GM21447 (cell line): ENCODE measurements at regions not wholly inside any gene's neighbourhood (a gene's known extent, or its start where the extent isn't known, plus 50 kb on each side); places are given as distances from the start of the nearest gene placed in this dataset.
A peak's percentile ranks its signal among the peaks of the same experiment; 100 is the strongest.

Experiments used
- ATAC-seq: cut with Tn5 transposase; IDR thresholded peaks from one replicate; pipeline ENCODE4 v1.9.1; 2021; ENCODE audit not compliant: unreplicated experiment

DNA sequence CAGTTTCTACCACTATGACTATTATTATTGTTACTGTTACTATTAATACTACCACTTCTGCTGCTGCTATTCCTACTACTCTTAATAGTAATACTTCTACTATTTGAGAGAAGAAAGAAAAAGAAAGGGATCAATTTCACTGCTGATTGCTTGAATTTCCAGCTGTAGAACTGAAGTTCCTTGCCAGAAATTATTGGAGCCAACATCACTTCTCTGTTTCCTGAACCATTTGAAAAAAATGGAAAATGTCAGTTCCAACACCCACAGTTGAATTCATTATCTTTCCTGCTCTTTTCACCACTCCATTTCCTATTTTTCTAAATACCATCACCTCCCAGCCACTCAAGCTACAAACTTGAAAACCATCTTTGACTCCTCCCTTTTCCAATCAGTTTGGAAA lies 54.1 kb upstream of the PIK3C2G start:
- ATAC-seq, result no peak

DNA sequence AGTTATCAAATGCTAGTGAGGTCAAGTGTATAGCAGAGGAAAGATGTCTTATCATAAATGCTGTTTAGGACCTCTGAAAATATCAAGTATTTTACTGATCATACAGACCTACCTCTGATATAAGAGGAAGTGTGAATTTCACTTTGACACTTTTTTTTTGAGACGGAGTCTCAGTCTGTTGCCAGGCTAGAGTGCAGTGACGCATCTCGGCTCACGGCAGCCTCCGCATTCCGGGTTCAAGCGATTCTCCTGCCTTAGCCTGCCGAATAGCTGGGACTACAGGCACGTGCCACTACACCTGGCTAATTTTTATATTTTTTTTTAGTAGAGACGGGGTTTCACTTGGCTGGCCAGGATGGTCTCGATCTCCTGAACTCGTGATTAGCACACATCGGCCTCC lies 55.1 kb upstream of the PIK3C2G start:
- ATAC-seq, result no peak

DNA sequence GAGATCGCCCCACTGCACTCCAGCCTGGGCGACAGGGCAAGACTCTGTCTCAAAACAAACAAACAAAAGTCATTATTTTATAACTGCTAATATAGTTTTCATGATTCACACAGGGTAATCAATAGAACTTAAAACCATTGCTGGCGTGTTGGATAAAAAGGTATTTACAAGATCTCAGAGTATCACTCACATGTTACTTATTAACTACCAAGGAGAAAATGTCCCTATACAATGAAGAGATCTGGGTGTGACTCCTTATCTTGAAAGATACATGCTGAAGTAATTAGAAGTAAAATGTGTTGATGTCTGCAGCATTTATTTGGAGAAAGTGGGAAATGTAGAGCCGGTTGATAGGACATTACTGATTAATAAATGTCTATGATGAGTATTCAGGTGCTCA lies 57.3 kb upstream of the PIK3C2G start:
- ATAC-seq, result no peak

DNA sequence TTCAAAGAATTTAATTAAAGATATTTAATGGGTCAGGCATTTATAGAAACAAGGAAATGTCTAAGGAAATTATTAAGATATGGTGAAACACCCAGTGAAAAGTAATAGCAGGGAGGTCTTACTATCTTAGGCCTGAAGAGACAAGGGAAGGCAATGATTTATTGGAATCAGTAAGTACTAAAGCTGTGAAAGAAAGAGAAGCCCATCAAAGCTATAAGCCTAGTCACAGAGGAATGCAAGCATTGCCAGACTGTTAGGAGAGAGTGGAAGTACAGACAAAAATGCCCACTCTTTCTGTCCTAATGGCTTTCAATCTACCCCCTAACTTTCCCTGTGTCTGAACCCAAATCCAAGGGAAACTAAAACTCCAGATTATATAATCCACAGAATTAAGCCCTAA lies 69.2 kb upstream of the PIK3C2G start:
- no peak for ATAC-seq

DNA sequence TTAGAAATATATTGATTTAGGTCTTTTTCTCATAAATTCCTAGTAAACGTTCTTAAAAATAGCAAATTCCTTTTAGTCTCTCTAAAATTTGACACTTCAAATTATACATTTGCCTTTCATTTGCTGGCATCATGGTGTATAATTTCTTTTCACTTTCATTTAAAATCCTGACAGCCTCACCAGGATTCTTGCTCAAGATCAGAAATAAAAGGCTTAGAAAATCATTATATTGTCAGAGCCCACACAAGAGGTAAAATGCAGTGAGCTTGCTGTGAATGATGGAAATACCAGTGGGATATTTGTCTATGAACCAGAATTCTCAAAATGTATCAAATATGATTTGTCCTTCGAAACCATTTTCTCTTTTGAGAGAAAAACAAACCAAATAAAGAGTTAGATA lies 78.2 kb upstream of the PIK3C2G start:
- no peak for ATAC-seq

DNA sequence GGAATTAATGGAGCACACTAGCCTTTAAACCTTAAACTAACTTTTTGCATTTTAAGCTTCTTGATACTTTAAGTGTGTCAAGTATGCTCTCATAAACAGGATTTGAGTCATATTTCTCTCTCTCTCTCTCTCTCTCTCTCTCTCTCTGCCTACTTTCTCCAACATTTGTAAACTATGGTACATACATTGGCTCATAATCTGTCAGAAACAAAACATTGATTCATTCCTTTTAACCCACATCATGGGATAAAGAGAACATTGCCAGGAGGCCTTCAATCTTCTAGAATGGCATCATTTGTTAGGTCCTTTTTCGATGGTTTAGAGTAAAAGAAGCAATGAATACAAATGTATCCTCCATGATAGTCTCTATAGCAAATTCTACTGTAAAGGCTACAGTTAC lies 81.6 kb upstream of the RERGL start:
- no peak for ATAC-seq

DNA sequence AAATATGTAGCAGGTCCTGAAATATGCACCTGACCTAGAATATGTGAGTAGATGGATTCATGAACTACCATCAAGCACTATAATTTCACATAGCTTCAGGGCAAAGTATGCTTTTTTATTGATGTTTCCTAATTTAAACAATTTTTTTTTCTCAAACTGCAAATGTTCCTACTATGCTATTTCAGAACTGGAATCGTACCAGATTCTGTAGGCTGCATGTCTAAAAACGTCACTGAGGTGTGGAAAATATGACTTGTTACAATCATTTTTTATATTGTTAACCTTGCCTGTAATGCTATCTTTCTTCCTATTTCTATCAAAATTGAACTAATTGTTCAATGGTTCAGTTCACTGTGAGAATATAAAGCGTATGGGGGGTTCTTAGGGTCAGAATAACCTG lies 78.0 kb upstream of the RERGL start:
- no peak for ATAC-seq

DNA sequence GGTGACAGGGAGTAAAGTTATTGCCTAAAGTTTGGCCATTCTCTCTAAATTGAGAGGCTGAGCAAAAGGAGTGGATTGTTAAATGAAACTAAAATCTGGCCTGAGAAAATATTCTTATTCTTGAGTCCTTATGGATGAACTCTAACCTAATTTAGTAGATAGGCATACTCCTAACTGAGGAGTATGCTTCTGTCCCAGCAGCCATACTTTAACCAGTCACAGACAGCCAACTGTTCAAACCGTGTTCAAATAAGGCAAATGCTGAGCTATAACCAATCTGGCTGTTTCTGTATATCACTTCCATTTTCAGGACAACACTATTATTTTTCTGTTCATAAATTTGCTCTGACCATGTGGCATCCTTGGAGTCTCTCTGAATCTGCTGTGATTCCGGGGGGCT lies 75.9 kb upstream of the RERGL start:
- peak; percentile 31 for ATAC-seq

DNA sequence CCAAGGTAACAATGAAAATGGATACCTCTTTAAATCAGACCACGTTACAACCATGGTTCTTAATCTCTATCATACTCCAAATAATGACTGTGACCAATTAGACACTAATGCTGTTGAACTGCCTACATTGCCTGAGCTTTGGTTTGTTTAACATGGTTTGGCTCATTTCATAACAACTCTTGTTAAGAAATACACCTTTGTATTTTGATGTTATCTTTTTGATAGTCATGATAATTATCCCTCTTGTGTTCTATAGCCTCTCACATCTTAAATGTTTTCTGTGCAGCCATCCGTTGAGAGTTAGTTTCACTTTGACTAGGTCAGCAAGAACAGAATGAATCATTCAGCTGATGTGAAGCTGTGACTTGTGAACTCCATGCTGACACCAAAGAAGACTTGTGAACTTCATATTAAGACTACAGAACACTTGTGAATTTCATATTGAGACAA lies 75.5 kb upstream of the RERGL start:
- peak; percentile 97 for ATAC-seq

DNA sequence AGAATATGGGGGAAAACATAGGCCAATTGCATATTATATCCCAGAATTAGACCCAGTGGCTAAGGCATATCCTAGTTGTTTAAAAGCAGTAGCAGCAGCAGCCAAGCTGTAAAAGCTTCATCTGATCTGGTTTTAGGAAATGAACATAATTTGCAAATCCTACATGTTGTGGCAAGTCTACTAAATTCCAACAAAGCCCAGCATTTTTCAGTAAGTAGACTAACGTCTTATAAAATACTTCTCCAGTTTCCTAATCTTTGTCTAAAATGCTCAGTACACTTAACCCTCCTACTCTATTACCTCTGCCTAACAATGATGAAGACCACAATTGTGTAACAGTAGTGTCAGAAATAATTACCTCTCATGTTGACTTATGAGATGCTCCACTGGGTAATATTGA lies 70.9 kb upstream of the RERGL start:
- ATAC-seq, result no peak

DNA sequence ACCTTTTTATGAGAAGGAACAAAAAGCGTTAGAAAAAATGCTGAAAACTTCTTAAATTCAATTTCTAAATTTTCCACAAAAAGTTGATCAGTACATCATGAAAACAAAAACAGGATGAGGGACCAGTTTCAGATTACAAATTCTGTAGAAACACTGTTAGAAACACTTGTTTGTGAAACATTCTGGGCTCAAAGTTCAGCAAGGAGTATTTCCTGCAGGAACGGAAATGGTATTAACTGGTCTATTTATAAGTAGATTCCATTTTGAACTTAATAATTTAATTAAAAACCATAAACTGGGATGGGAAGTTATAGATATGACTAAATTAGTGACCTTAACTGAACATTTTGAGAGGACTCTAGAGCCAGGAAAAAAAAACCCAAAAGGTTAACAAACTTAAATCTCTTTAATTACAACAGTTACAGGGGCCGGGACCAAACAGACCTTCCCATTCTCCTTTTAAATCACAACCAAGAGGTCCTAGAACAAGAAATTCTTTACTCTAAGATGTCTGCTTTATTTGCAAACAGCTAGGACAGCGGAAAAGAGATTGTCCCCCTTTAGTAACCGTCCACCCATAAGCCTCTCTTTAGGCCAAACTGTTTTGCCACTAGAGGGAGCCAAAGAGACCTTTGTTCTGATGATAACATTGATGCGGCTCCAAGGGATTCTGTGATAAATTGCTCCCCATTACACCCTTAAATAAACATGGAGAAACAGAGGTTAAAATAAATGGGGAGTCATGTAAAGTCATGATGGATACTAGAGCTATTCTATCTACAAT lies 69.0 kb upstream of the RERGL start:
- ATAC-seq, result no peak

DNA sequence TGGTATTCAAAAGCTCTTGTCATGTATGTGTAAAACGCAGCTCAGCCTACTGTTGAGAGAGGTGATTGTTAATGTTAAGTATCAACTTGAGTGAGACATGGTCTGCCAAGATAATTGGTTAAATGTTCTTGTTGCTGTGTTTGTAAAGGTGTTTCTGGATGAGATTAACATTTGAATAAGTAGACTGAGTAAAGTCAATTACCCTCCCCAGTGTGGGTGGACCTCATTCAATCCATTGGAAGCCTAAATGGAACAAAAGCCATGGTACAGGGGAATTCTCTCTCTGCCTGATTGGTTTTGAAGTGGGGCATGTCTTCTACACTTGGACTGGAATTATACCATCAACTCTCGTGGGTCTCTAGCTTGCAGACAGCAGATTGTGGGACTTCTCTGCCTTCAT lies 63.8 kb upstream of the RERGL start:
- ATAC-seq, result no peak

DNA sequence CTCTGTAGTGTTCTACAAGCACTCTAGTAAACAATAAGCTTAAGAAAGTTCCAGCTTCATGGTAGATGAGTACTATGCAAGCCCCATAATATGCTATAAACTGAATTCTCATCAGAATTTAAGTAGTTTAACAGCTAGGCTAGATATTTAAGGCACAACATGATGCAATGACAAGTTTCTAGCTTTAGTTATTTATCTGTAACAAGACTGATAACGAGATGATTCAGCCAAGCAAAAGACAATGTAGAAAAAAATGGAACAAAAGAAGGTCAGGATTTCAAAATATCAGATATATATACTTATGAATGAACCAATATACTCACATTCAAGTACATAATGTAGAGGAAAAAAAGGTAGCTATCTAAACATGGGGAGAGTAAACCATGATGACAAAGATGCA lies 61.0 kb upstream of the RERGL start:
- no peak for ATAC-seq

DNA sequence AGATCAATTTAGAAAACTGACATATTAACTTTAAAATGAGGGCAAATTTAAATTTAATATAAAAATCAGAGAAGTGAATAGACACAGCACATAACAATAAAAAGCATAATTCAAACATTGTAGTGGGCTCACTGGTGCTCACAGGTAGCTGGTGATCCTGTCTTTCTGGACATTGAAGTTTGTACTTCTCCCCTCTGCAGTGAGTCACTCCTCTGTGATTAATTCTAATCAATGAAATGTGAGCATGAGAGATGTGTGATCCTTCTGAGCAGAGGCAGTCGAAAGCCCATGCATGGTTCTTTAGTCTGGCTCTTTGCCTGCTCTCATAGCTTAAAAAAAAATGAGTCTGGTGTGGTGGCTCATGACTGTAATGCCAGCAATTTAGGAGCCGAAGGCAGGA lies 59.0 kb upstream of the RERGL start:
- ATAC-seq, result no peak

DNA sequence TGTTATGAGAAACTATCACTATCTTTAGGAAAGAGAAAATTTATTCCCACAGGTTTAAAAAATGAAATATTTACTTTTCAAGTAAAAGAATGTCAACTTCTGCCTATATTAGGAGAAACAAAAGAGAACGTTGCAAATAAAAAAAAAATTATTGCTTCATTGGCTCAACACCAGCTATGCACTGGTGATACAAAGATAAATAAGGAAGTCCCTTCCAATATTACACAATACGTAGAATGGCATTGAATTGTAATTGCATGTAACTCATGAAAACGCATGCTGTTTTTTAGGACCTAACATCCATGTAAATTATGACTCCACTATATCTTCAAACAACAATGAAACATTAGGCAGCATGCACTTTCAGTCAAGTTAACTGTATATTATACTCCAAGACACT lies 56.4 kb upstream of the RERGL start:
- no peak for ATAC-seq

DNA sequence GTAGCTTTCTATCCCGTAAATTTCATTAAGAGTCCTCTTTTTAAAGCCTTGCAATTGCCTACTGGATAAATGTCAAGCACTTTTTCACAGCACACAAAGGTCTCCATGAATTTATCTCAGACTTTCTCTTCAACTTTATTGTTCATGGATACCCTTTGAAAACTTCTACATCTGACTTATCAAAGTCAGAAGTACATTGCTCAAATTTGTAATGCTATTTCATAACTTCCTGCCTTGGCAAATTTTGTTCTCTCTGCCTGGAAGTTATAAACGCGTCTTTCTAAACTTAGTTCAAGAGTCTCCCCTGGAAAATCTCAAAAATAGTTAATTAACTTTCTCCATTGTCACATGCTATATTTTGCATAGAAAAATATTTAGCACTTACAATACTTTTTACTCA lies 55.9 kb upstream of the RERGL start:
- no peak for ATAC-seq

DNA sequence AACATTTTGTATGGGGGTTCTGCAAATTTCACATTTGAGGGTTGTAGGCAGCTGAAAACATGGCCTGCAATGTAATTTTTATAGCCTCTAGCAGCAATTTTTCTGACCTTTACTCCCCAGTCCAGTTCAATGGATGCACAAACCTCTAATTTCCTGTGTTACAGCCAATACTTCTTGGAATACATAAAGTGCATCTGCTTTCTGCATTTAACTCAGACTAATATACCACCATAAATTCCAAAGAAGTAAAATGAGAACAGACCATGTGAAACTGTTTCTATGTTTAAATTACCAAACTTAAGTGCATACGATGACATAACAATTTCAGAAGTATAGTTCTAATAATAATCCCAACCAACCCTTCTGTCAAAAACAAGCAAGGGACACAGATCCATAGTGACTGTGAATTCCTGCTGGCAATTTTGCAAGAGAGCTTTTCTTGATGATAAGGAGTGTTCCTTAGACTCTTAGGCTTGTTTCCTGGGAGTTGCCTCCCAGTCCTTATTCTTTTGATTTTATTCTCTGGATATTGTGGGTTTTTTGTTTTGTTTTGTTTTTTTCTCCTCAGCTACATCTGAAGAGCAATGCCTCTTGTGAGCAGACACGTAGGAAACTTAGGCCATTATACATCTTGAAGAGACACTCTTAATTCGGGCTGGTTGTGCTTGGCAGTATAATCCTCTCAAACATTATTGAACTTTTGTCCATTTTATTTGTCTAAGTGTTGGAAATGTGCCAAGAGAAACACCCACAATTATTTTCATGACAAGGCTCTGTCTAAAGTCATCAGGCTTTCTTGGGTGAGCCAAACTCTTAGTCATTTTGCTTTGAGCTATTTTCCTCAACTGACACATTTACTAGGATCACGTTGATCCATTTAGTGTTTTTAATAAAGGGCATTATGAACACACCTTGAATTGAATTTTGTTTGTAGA lies 51.3 kb upstream of the RERGL start:
- no peak for ATAC-seq

DNA sequence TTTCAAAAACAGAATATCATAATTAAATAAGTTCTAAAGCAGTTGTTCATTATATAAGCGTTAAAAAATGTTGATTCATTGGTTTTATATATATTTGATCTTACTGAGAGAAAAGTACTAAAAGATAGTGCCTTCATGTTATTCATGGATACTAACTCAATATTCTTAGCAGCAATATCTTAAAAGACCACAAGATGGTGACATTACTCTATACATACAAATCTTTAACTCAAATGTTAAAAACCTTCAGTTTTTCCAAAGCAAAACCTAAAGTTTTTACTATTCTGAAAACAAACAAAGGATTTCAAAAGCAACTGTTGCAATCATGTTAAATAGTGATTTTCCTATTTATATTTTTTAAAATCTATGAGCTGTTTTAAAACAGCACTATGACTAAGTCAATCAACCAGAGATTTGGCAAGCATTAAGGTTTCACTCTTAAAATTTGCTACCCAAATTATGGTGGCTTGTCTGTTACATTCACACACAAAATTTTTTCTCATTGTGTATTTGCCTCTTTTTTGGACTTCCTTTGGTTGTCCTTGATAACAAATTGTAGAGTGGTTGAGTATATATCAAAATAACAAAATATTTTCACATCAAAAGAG lies 50.1 kb upstream of the RERGL start:
- no peak for ATAC-seq
